Activated CD8-positive, alpha-beta T cell treated with anti-CD3 and anti-CD28 coated beads, Interleukin-2, amount 10 ng/mL, durations not matched to agents 7 days and 5 days (primary cell): ENCODE measurements at regions not wholly inside any gene's neighbourhood (a gene's known extent, or its start where the extent isn't known, plus 50 kb on each side); places are given as distances from the start of the nearest gene placed in this dataset.

Experiments used
- ATAC-seq: fragments of 150-1000 bp; cut with Tn5 transposase; one replicate; pipeline ENCODE4 v1.10.0; 2021; ENCODE audit warnings: moderate library complexity
- CTCF ChIA-PET: fragments of 350-600 bp; sonication (Branson Sonifier 250); formaldehyde crosslinking; loops from one replicate; lab custom pipeline; 2021; ENCODE audit warnings: antibody characterized with exemption; lab: Charles Lee
- POLR2A ChIA-PET: fragments of 350-600 bp; sonication (Branson Sonifier 250); formaldehyde crosslinking; loops from one replicate; lab custom pipeline; 2021; ENCODE audit warnings: antibody characterized with exemption; lab: Charles Lee
- DNase-seq: peaks from one replicate; pipeline ENCODE4 v3.0.0-alpha.2; 2020
- H3K27ac Mint-ChIP-seq: one replicate; pipeline ENCODE4 v1.8.0; 2021; ENCODE audit warnings: mild to moderate bottlenecking, mixed read lengths
- H3K27me3 Mint-ChIP-seq: one replicate; pipeline ENCODE4 v1.8.0; 2021; ENCODE audit warnings: low read depth, mixed read lengths
- H3K36me3 Mint-ChIP-seq: one replicate; pipeline ENCODE4 v1.8.0; 2021; ENCODE audit warnings: low read depth, mixed read lengths
- H3K4me1 Mint-ChIP-seq: one replicate; pipeline ENCODE4 v1.8.0; 2021; ENCODE audit warnings: low read depth, mixed read lengths
- H3K4me3 Mint-ChIP-seq: one replicate; pipeline ENCODE4 v1.8.0; 2021; ENCODE audit warnings: mild to moderate bottlenecking, mixed read lengths
- H3K9me3 Mint-ChIP-seq: one replicate; pipeline ENCODE4 v1.8.0; 2022; ENCODE audit warnings: mixed read lengths; ENCODE audit not compliant: insufficient read depth

GRCh38 chr10:3295582-3296151 lies 123.1 kb upstream of the PITRM1 start:
- H3K27ac Mint-ChIP-seq = no peak overlapping the region
- H3K4me3 Mint-ChIP-seq = no peak overlapping the region
- no peak for DNase-seq
- peaks cover 5% of the 10 kb centered on the region for H3K27me3 Mint-ChIP-seq
- no peak for ATAC-seq
- POLR2A ChIA-PET = no interaction called here
- no peaks in the 10 kb centered on the region for H3K4me1 Mint-ChIP-seq
- H3K36me3 Mint-ChIP-seq = no peaks in the 10 kb centered on the region
- H3K9me3 Mint-ChIP-seq = no peaks in the 10 kb centered on the region
- CTCF ChIA-PET = no interaction called here

GRCh38 chr10:3294919-3295581 lies 122.5 kb upstream of the PITRM1 start:
- H3K4me1 Mint-ChIP-seq = no peaks in the 10 kb centered on the region
- no peak for DNase-seq
- no peak overlapping the region for H3K27ac Mint-ChIP-seq
- no peak overlapping the region for H3K4me3 Mint-ChIP-seq
- CTCF ChIA-PET = no interaction called here
- peaks cover 5% of the 10 kb centered on the region for H3K27me3 Mint-ChIP-seq
- no peaks in the 10 kb centered on the region for H3K36me3 Mint-ChIP-seq
- no peaks in the 10 kb centered on the region for H3K9me3 Mint-ChIP-seq
- POLR2A ChIA-PET = no interaction called here
- no peak for ATAC-seq

DNA sequence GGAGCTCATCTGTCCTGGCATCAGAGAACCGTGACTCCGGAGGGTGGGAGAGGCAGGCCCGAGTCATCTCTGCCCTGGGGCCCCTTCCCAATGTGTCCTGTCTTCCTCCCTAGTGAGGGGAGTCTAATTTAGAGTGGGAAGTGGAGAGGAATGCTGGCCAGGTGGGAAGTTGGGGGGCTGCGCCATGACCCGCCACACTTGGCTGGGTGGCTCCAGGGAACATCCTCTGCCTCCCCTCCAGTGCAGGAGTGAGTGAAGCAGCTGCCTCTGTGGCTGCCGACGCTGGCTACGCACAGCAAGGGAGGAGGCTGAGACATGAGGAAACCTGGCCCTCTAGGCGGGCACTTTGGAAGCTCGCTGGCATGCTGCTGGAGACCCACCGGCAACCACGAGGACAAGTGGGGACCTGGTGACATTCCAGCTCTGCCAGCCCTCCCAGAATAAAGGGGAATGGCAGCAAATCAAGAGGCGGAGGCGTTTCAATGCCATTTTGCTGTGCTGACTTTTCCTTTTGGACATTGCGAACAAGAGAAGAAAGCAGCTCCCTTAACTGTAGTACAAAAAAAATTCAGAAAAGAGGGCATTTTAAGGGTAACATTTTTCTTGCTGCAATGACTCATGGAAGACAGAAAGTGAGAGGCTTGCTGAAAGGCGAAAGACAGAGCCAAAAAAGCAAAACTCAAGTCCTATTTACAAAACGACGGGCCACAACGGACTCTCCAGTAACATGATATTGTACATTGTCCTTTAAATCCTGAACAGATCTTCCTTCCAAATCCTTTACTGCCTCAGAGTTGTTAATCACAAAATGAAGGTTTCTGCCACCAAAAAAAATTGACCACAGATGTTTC lies 121.2 kb upstream of the PITRM1 start:
- Mint-ChIP-seq H3K36me3 (no peaks in the 10 kb centered on the region), H3K4me1 (no peaks in the 10 kb centered on the region), H3K27me3 (peaks cover 5% of the 10 kb centered on the region), H3K27ac (no peak overlapping the region), H3K9me3 (no peaks in the 10 kb centered on the region), H3K4me3 (no peak overlapping the region)
- CTCF ChIA-PET = no interaction called here
- ATAC-seq (no peak), DNase-seq (no peak)
- POLR2A ChIA-PET = no interaction called here

DNA sequence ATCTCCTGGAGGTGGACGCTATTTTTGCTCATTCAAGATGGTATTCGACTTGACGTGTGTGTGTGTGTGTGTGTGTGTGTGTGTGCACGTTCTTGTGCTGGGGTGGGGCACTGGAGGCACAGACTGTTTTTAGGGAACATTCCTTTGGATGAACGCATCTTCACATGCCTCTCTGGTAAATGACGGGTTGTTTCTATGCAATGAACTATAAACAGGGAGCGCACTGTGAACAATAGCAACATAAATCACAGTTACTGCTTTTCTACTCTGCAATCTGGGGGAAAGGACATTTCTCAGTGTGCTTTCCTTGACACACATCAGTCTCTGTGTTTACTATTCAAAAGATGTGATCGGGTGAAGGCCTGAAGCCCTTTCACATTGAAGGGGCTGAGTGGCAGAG lies 120.1 kb upstream of the PITRM1 start:
- Mint-ChIP-seq H3K9me3 (no peaks in the 10 kb centered on the region), H3K27me3 (peaks cover 5% of the 10 kb centered on the region), H3K4me3 (no peak overlapping the region), H3K36me3 (no peaks in the 10 kb centered on the region), H3K27ac (no peak overlapping the region), H3K4me1 (no peaks in the 10 kb centered on the region)
- ChIA-PET POLR2A (no interaction called here), CTCF (no interaction called here)
- no peak for ATAC-seq
- no peak for DNase-seq

DNA sequence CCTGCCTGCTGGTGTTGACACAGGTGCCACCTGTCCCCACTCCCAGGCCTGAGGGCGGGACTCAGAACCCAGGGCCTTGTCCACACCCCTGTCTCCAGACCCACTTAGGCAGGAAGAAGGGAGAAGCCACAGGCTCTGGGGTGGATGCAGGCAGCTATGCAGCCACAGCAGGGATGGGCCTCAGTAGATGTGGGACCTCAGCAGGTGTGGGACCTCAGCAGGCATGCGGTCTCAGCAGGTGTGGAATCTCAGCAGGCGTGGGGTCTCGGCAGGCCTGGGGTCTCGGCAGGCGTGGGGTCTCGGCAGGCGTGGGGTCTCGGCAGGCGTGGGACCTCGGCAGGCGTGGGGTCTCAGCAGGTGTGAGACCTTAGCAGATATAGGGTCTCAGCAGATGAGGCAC lies 118.0 kb upstream of the PITRM1 start:
- Mint-ChIP-seq H3K4me3 (no peak overlapping the region), H3K27me3 (peaks cover 5% of the 10 kb centered on the region), H3K27ac (no peak overlapping the region), H3K4me1 (no peaks in the 10 kb centered on the region), H3K36me3 (no peaks in the 10 kb centered on the region), H3K9me3 (no peaks in the 10 kb centered on the region)
- DNase-seq (no peak), ATAC-seq (no peak)
- ChIA-PET POLR2A (no interaction called here), CTCF (no interaction called here)

GRCh38 chr10:3287572-3288445 lies 115.2 kb upstream of the PITRM1 start:
- Mint-ChIP-seq H3K36me3 (no peaks in the 10 kb centered on the region), H3K27me3 (peaks cover 4% of the 10 kb centered on the region), H3K9me3 (no peaks in the 10 kb centered on the region), H3K27ac (no peak overlapping the region), H3K4me1 (no peaks in the 10 kb centered on the region), H3K4me3 (no peak overlapping the region)
- CTCF ChIA-PET = no interaction called here
- POLR2A ChIA-PET = no interaction called here
- DNase-seq (no peak), ATAC-seq (no peak)

- no peak for DNase-seq
- H3K27me3 Mint-ChIP-seq = peaks cover 11% of the 10 kb centered on the region
- H3K4me1 Mint-ChIP-seq = no peaks in the 10 kb centered on the region
- no peak for ATAC-seq
- H3K36me3 Mint-ChIP-seq = no peaks in the 10 kb centered on the region
- no peak overlapping the region for H3K27ac Mint-ChIP-seq
- ChIA-PET CTCF (no interaction called here), POLR2A (no interaction called here)
- no peak overlapping the region for H3K4me3 Mint-ChIP-seq
- no peaks in the 10 kb centered on the region for H3K9me3 Mint-ChIP-seq
Measured at GRCh38 chr10:3282674-3283017, 110.1 kb upstream of the PITRM1 start.

DNA sequence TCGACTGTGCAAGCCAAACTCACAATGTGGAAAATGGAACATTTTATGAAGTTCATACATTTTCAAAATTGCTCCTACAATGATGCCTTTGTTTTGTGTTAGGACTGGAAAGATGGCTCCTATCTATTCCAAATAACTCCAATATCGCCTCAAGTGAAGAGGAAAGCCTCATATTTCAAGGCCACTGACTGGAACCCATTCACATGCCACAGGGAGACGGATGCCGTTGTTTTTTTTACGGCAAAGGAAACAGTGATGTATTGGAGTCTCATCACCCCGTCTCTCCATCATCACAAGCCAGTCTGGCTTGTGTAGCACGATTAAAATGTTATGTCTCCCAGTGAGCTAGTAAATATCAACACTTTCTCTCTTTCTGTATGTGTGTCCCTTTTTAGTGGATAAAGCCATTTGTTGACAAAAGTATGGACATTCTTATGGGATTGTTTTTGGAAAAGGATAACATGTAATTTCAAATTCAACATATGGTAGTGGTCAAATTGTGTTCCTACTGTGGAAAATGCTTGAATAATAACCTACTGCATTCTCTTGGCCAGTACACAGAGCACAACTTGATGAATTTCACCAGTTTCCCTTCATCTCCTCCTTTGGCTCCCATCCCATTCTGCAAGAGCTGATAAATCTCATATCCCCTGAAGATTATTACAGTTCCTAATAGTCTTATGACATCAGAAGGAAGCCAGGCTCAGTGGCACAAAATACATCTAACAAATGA lies 109.5 kb upstream of the PITRM1 start:
- ChIA-PET POLR2A (no interaction called here), CTCF (no interaction called here)
- H3K9me3 Mint-ChIP-seq = no peaks in the 10 kb centered on the region
- no peaks in the 10 kb centered on the region for H3K36me3 Mint-ChIP-seq
- H3K4me1 Mint-ChIP-seq = no peaks in the 10 kb centered on the region
- no peak overlapping the region for H3K4me3 Mint-ChIP-seq
- DNase-seq = no peak
- no peak overlapping the region for H3K27ac Mint-ChIP-seq
- ATAC-seq = no peak
- peaks cover 11% of the 10 kb centered on the region for H3K27me3 Mint-ChIP-seq

DNA sequence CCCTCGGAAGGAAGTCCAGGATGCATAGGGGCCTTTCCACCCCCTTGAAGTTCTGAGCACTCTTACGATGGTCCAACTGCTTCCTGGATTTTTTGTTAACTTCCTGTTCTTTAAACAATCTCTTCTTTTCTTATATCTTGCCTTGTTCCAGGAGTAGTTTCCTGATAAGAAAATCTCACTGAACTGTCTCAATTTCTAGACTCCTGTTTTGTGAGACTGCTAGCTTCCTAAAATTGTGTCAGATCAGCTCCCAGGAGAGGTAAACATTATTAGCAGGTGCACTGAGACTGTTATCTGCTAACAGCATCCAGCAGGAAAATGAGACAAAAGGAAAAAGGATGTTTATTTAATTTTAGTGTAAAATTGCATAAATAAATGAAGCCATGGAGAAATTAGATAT lies 106.2 kb upstream of the PITRM1 start:
- Mint-ChIP-seq H3K36me3 (no peaks in the 10 kb centered on the region), H3K4me1 (no peaks in the 10 kb centered on the region), H3K27me3 (peaks cover 12% of the 10 kb centered on the region), H3K27ac (no peak overlapping the region), H3K9me3 (no peaks in the 10 kb centered on the region), H3K4me3 (no peak overlapping the region)
- POLR2A ChIA-PET = no interaction called here
- CTCF ChIA-PET = no interaction called here
- no peak for ATAC-seq
- DNase-seq = no peak

- no peak overlapping the region for H3K27ac Mint-ChIP-seq
- CTCF ChIA-PET = no interaction called here
- no peak overlapping the region for H3K4me3 Mint-ChIP-seq
- H3K4me1 Mint-ChIP-seq = no peaks in the 10 kb centered on the region
- DNase-seq = no peak
- H3K36me3 Mint-ChIP-seq = no peaks in the 10 kb centered on the region
- POLR2A ChIA-PET = no interaction called here
- peaks cover 15% of the 10 kb centered on the region for H3K27me3 Mint-ChIP-seq
- H3K9me3 Mint-ChIP-seq = no peaks in the 10 kb centered on the region
- no peak for ATAC-seq
Measured at GRCh38 chr10:3277566-3277965, 105.0 kb upstream of the PITRM1 start.

DNA sequence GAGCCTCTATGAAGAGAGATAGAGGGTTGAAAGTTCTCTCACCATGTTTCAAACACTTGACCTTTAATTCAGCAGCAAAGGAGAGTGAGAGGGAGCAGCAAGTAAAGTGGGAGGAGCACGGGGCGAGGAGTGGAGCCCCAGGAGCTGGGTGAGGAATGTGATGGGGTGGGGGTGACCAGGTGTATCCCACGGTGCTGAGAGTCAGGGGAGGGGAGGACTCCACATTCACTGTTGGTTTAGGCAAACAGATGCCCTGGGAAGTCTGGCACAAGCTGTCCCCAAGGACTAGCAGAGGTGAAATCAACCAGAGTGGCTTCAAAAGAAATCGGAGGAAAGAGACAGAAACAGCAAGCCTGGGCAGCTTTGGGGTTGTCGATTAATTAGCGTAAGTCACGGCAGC lies 101.8 kb upstream of the PITRM1 start:
- Mint-ChIP-seq H3K27ac (no peak overlapping the region), H3K4me1 (no peaks in the 10 kb centered on the region), H3K4me3 (no peak overlapping the region), H3K36me3 (no peaks in the 10 kb centered on the region), H3K9me3 (no peaks in the 10 kb centered on the region), H3K27me3 (peaks cover 18% of the 10 kb centered on the region)
- no peak for ATAC-seq
- DNase-seq = no peak
- POLR2A ChIA-PET = no interaction called here
- CTCF ChIA-PET = no interaction called here
